OCI-LY7 (cell line): ENCODE measurements at regions not wholly inside any gene's neighbourhood (a gene's known extent, or its start where the extent isn't known, plus 50 kb on each side); places are given as distances from the start of the nearest gene placed in this dataset.

Experiments used
- BruUV-seq: library from RNA; stranded (reverse); fragments of 400-500 nt; replicated peaks from 2 replicates; lab custom pipeline; 2021; lab: Mats Ljungman, UMichigan
- CTCF ChIA-PET: fragments of 300-600 bp; sonication (Branson Sonifier 250); formaldehyde crosslinking; loops from one replicate; lab custom pipeline; 2022; ENCODE audit warnings: antibody characterized with exemption; ENCODE audit not compliant: unreplicated experiment; lab: Charles Lee
- POLR2A ChIA-PET: fragments of 300-600 bp; sonication (Branson Sonifier 250); formaldehyde crosslinking; loops from one replicate; lab custom pipeline; 2022; ENCODE audit warnings: antibody characterized with exemption; lab: Charles Lee
- DNase-seq: peaks from one replicate; pipeline ENCODE4 v3.0.0-alpha.2; 2015; ENCODE audit warnings: low spot score
- H2AFZ ChIP-seq: fragments of 200-600 bp; sonication (generic), shearing (Covaris generic); 2 replicates; pipeline ENCODE4 v1.6.1; 2014; ENCODE audit warnings: mild to moderate bottlenecking, antibody characterized with exemption, low read length, moderate library complexity
- H3K27ac ChIP-seq: fragments of 200-600 bp; sonication (generic); 2 replicates; pipeline ENCODE4 v1.5.1; 2014; ENCODE audit warnings: mixed run types, low read depth, mild to moderate bottlenecking, moderate library complexity, low read length, inconsistent platforms; ENCODE audit not compliant: poor library complexity, severe bottlenecking
- H3K36me3 ChIP-seq: fragments of 200-600 bp; sonication (generic); 2 replicates; pipeline ENCODE4 v1.6.1; 2014; ENCODE audit warnings: mild to moderate bottlenecking, antibody characterized with exemption, low read length, moderate library complexity, mixed read lengths; ENCODE audit not compliant: insufficient read depth
- H3K4me1 ChIP-seq: fragments of 200-600 bp; sonication (generic); 2 replicates; pipeline ENCODE4 v1.5.1; 2014; ENCODE audit warnings: mild to moderate bottlenecking, low read length; ENCODE audit not compliant: insufficient read depth, poor library complexity, severe bottlenecking
- H3K4me2 ChIP-seq: fragments of 200-600 bp; sonication (generic); 2 replicates; pipeline ENCODE4 v1.6.1; 2014; ENCODE audit warnings: mild to moderate bottlenecking, low read length
- H3K4me3 ChIP-seq: fragments of 200-600 bp; sonication (generic); 2 replicates; pipeline ENCODE4 v1.5.1; 2014; ENCODE audit warnings: mild to moderate bottlenecking, low read depth, low read length; ENCODE audit not compliant: poor library complexity, severe bottlenecking
- H3K79me2 ChIP-seq: fragments of 200-600 bp; sonication (generic); 2 replicates; pipeline ENCODE4 v1.6.1; 2016; ENCODE audit warnings: low read depth, mild to moderate bottlenecking, low read length, moderate library complexity, mixed read lengths; ENCODE audit not compliant: insufficient read depth
- H3K9me2 ChIP-seq: fragments of 200-600 bp; sonication (generic); 2 replicates; pipeline ENCODE4 v1.6.1; 2016; ENCODE audit warnings: mild to moderate bottlenecking, low read length, mixed read lengths; ENCODE audit not compliant: insufficient read depth
- H3K9me3 ChIP-seq: fragments of 200-600 bp; sonication (generic); 2 replicates; pipeline ENCODE4 v1.6.1; 2014; ENCODE audit warnings: mild to moderate bottlenecking, mixed run types, low read length, mixed read lengths
- H4K20me1 ChIP-seq: fragments of 200-600 bp; sonication (generic); 2 replicates; pipeline ENCODE4 v1.6.1; 2014; ENCODE audit warnings: mild to moderate bottlenecking, antibody characterized with exemption, low read length, moderate library complexity, mixed read lengths; ENCODE audit not compliant: insufficient read depth
- CTCF ChIP-seq: fragments of 200-600 bp; sonication (generic); conservative IDR thresholded peaks from 2 replicates; pipeline ENCODE4 v1.5.1; 2014; ENCODE audit warnings: mild to moderate bottlenecking, antibody characterized with exemption, low read length, moderate library complexity, mixed read lengths
- EZH2phosphoT487 ChIP-seq: fragments of 200-600 bp; sonication (generic); IDR thresholded peaks from 2 replicates; pipeline ENCODE4 v1.6.1; 2018; ENCODE audit warnings: low read depth, borderline replicate concordance, mild to moderate bottlenecking, mixed run types, antibody characterized with exemption, low read length, moderate library complexity, mixed read lengths
- intact Hi-C: fragments of 100-400 bp; cut with micrococcal nuclease; formaldehyde crosslinking; loops from one replicate; pipeline ENCODE4 v1.10.0; 2022; ENCODE audit not compliant: unreplicated experiment

DNA sequence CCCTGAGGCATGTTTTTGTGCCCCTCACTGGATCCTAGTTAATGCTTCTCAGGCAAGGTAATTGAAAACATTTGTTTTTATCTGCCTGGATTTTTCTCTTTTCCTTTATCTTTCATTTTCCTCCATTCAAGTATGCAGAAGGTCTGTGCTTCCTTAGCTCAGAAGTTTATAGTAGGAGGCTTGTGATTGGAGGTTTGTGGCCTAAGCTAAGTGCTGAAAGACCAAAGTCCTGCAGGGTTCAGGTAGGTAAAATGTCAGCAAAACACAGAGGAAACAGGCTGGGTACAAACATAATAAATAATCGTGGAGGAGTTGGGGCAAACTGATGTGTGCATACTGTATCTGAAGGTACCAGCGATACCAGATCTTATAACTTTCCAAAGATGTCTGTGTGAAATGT lies 230.9 kb upstream of the KLF4 start:
- Histone ChIP-seq H2AFZ (no peak overlapping the region), H4K20me1 (no peaks in the 10 kb centered on the region), H3K4me2 (no peak overlapping the region), H3K27ac (no peak overlapping the region), H3K9me3 (no peaks in the 10 kb centered on the region), H3K9me2 (no peaks in the 10 kb centered on the region), H3K36me3 (no peaks in the 10 kb centered on the region), H3K79me2 (no peaks in the 10 kb centered on the region), H3K4me1 (no peaks in the 10 kb centered on the region), H3K4me3 (no peak overlapping the region)
- ChIA-PET CTCF (no interaction called here), POLR2A (no interaction called here)
- TF ChIP-seq CTCF (no peak), EZH2phosphoT487 (no peak)
- no TSS peak for BruUV-seq
- intact Hi-C loops = no loop called here
- DNase-seq = no peak

DNA sequence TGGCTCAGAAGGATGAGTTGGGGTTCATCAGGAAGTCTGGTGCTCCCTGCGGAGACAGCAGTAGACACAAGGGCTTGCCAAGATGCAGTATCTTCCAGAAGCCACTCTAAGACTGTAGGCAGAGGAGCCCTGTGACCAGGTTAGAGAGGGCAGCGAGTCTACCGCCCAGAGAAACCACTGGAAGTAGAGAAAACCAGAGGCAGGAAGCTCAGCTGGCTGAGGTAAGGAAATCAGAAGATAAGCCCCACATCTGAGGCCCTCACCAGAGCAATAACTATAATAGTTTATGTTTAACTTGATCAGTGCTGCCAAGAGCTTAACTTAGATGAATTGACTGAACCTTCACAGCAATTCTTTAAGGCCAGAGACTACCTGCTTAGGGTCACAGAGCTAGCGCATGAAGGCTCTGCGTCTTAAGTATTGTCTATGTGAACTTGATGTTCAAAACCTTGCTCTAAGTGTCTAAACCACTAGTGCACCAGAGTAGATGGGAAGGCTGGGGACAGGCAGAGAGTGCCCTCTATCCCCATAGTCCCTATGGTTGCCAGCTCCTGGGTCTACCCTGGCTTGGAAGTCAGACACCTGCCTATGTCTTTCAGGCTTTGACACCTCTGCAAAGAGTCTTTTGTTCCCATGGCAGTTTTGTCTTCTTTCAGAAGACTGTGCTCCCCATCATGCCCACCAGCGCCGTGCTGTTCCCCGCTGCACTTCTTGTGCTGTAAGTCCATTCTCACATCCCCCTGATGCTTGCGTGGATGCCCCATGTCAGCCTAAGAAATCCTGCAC lies 228.2 kb upstream of the KLF4 start:
- Histone ChIP-seq H3K9me3 (no peaks in the 10 kb centered on the region), H3K4me2 (no peak overlapping the region), H3K4me3 (no peak overlapping the region), H3K36me3 (no peaks in the 10 kb centered on the region), H2AFZ (no peak overlapping the region), H3K79me2 (no peaks in the 10 kb centered on the region), H4K20me1 (no peaks in the 10 kb centered on the region), H3K4me1 (no peaks in the 10 kb centered on the region), H3K27ac (no peak overlapping the region), H3K9me2 (no peaks in the 10 kb centered on the region)
- no peak for TF ChIP-seq EZH2phosphoT487
- TF ChIP-seq CTCF = no peak
- no TSS peak for BruUV-seq
- ChIA-PET CTCF (no interaction called here), POLR2A (interaction anchor here (0.6 kb wide), 1 partner anchor 62 kb away, joined by 3 read pairs; no protein-coding TSS in a partner anchor)
- DNase-seq = no peak
- intact Hi-C loops = no loop called here

- H3K4me2 ChIP-seq = no peak overlapping the region
- H3K9me3 ChIP-seq = no peaks in the 10 kb centered on the region
- no peaks in the 10 kb centered on the region for H4K20me1 ChIP-seq
- H3K4me1 ChIP-seq = no peaks in the 10 kb centered on the region
- H3K36me3 ChIP-seq = no peaks in the 10 kb centered on the region
- H3K4me3 ChIP-seq = no peak overlapping the region
- H3K27ac ChIP-seq = no peak overlapping the region
- CTCF ChIA-PET = no interaction called here
- no peak for DNase-seq
- POLR2A ChIA-PET = interaction anchor here (0.5 kb wide), 1 partner anchor 1819 kb away, joined by 3 read pairs; no protein-coding TSS in a partner anchor
- H2AFZ ChIP-seq = no peak overlapping the region
- no peaks in the 10 kb centered on the region for H3K79me2 ChIP-seq
- BruUV-seq = no TSS peak
- intact Hi-C loops = no loop called here
- no peak for TF ChIP-seq CTCF
- no peaks in the 10 kb centered on the region for H3K9me2 ChIP-seq
Measured at GRCh38 chr9:107715740-107716139, 226.2 kb upstream of the KLF4 start.
